ENCODE measurements at regions not wholly inside any gene's neighbourhood (a gene's known extent, or its start where the extent isn't known, plus 50 kb on each side); places are given as distances from the start of the nearest gene placed in this dataset.

GRCh38 chr10:85187047-85187446 is 858.7 kb downstream of the CCSER2 start:
- TF ChIP-seq EZH2phosphoT487 (IDR thresholded peaks at IDR 0.05; ENCODE audit: unreplicated experiment) = no peak
- no peak for TF ChIP-seq REST (IDR thresholded peaks at IDR 0.05; ENCODE audit: unreplicated experiment)
- no peak for TF ChIP-seq EZH2 (IDR thresholded peaks at IDR 0.05; ENCODE audit: low read depth, unreplicated experiment)
- TF ChIP-seq CTCF (conservative IDR thresholded peaks at IDR 0.05; ENCODE audit: low read depth in 2 of 2) = 0 out of 4 replicates have a peak, but pooled peaks of 1 of the 2 experiments have one; percentile 15
- TF ChIP-seq ETS1 (IDR thresholded peaks at IDR 0.05) = no peak
- no peak for TF ChIP-seq POLR2AphosphoS5 (IDR thresholded peaks at IDR 0.05; ENCODE audit: low read depth)

Data from GM23338 (cell line).